ENCODE measurements at regions not wholly inside any gene's neighbourhood (a gene's known extent, or its start where the extent isn't known, plus 50 kb on each side); places are given as distances from the start of the nearest gene placed in this dataset.
"Not testable (repeated sequence)": the region's sequence is repeated elsewhere in the genome, so short reads cannot be mapped to it uniquely, and the experiment has no call there.

DNA sequence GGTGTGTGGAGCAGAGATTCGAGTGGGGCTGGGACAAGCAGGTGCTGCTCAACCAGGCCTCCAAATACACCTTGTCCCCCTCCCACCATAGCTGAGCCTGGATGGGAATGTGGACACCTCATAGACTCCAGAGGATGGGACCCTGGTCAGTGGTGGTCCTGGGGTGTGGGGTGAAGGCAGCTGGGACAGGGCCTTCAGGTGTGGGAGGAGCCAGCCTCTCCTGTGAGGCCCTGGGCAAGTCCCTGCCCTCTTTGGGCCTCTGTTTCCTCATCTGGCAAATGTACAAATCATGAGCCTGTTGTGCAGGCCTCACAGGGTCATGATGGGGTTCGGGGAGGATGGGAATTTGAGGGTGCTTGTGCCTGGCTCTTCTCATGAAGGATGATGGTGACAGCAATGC lies 362.9 kb upstream of the NUPR2 start:
- H3K79me2 ChIP-seq (ENCODE audit: insufficient read depth) = no peaks in the 10 kb centered on the region
- H3K4me2 ChIP-seq (ENCODE audit: unreplicated experiment) = no peak overlapping the region
- no peak overlapping the region for H2AFZ ChIP-seq
- no peak for TF ChIP-seq EZH2 (IDR thresholded peaks at IDR 0.05; ENCODE audit: insufficient read depth, poor library complexity, severe bottlenecking)
- TF ChIP-seq EZH2phosphoT487 (IDR thresholded peaks at IDR 0.05; ENCODE audit: insufficient read depth, low read depth) = no peak
- H3K27ac ChIP-seq = no peak overlapping the region
- no peaks in the 10 kb centered on the region for H3K4me1 ChIP-seq (ENCODE audit: insufficient read depth)
- no peaks in the 10 kb centered on the region for H3K9me3 ChIP-seq (ENCODE audit: low read depth)
- no peak for DNase-seq
- no peaks in the 10 kb centered on the region for H3K27me3 ChIP-seq (replicated peaks; ENCODE audit: insufficient read depth)
- H3K36me3 ChIP-seq (ENCODE audit: low read depth) = no peaks in the 10 kb centered on the region
- H3F3A ChIP-seq (ENCODE audit: insufficient read depth) = no peaks in the 10 kb centered on the region
- no peak overlapping the region for H3K9ac ChIP-seq
- H3K9me2 ChIP-seq (ENCODE audit: insufficient read depth) = no peaks in the 10 kb centered on the region
- in situ Hi-C loops (cut with MboI) = no loop called here
- no peak overlapping the region for H3K4me3 ChIP-seq
- H4K20me1 ChIP-seq (ENCODE audit: insufficient read depth) = no peaks in the 10 kb centered on the region
- WGBS, 2 experiments (ENCODE audit: low coverage in 1 of 2, low lambda C conversion rate in 2 of 2, missing lambda C conversion rate in 2 of 2) = 13 to 18% methylated on average over 2 of the region's 2 CpGs

DNA sequence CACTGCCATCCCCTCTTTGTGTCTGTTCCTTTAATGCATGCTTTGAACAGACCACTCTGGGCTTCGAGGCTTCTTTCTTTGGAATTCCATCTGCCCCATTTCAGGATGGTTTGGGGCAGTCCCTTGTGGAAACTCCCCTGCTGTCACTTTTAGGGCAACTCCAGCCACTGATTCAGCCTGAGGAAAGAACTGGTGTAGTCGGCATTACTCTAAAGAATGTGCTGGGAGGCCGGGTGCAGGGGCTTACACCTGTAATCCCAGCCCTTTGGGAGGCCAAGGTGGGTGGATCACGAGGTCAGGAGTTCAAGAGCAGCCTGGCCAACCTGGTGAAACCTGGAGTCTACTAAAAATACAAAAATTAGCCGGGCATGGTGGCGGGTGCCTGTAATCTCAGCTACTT lies 358.1 kb upstream of the NUPR2 start:
- in situ Hi-C loops (cut with MboI) = no loop called here
- H3F3A ChIP-seq (ENCODE audit: insufficient read depth) = no peaks in the 10 kb centered on the region
- no peaks in the 10 kb centered on the region for H3K9me3 ChIP-seq (ENCODE audit: low read depth)
- no peaks in the 10 kb centered on the region for H4K20me1 ChIP-seq (ENCODE audit: insufficient read depth)
- no peaks in the 10 kb centered on the region for H3K79me2 ChIP-seq (ENCODE audit: insufficient read depth)
- no peak overlapping the region for H3K4me2 ChIP-seq (ENCODE audit: unreplicated experiment)
- H3K27ac ChIP-seq = no peak overlapping the region
- H3K9me2 ChIP-seq (ENCODE audit: insufficient read depth) = no peaks in the 10 kb centered on the region
- no peak overlapping the region for H3K4me3 ChIP-seq
- no peak overlapping the region for H2AFZ ChIP-seq
- H3K36me3 ChIP-seq (ENCODE audit: low read depth) = no peaks in the 10 kb centered on the region
- H3K4me1 ChIP-seq (ENCODE audit: insufficient read depth) = no peaks in the 10 kb centered on the region
- no peak overlapping the region for H3K9ac ChIP-seq
- H3K27me3 ChIP-seq (replicated peaks; ENCODE audit: insufficient read depth) = no peaks in the 10 kb centered on the region
- 22 to 27% methylated on average over 6 of the region's 6 CpGs for WGBS, 2 experiments (ENCODE audit: low coverage in 1 of 2, low lambda C conversion rate in 2 of 2, missing lambda C conversion rate in 2 of 2)
- no peak for DNase-seq
- TF ChIP-seq EZH2 (IDR thresholded peaks at IDR 0.05; ENCODE audit: insufficient read depth, poor library complexity, severe bottlenecking) (no peak), EZH2phosphoT487 (IDR thresholded peaks at IDR 0.05; ENCODE audit: insufficient read depth, low read depth) (no peak)

DNA sequence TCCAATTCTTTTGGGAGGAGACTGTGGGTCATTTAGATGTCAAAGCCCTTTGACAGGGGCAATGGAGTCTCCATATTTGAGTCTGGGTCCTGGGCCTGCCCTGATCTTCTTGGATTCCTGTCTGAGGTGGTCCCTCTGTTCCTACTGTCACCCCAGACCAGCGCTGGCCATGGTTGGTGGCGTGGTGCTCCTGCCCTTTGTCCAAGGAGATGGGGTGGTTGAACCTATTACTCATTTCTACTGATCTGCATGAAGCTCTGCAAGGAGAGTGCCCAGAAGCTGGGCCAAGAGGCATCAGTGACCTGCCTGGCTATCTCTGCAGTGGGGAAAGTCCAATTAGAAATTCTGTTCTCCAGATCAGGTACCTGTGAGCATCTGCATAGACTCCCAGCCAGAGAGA lies 355.6 kb upstream of the NUPR2 start:
- Histone ChIP-seq H3K27ac (no peak overlapping the region), H3K4me2 (ENCODE audit: unreplicated experiment) (no peak overlapping the region), H3F3A (ENCODE audit: insufficient read depth) (peaks cover 10% of the 10 kb centered on the region), H3K79me2 (ENCODE audit: insufficient read depth) (no peaks in the 10 kb centered on the region), H3K9me2 (ENCODE audit: insufficient read depth) (no peaks in the 10 kb centered on the region), H3K9me3 (ENCODE audit: low read depth) (no peaks in the 10 kb centered on the region), H3K4me1 (ENCODE audit: insufficient read depth) (no peaks in the 10 kb centered on the region), H3K36me3 (ENCODE audit: low read depth) (no peaks in the 10 kb centered on the region), H3K4me3 (no peak overlapping the region), H2AFZ (no peak overlapping the region), H3K27me3 (replicated peaks; ENCODE audit: insufficient read depth) (no peaks in the 10 kb centered on the region), H4K20me1 (ENCODE audit: insufficient read depth) (no peaks in the 10 kb centered on the region), H3K9ac (no peak overlapping the region)
- TF ChIP-seq EZH2 (IDR thresholded peaks at IDR 0.05; ENCODE audit: insufficient read depth, poor library complexity, severe bottlenecking) = no peak
- no peak for TF ChIP-seq EZH2phosphoT487 (IDR thresholded peaks at IDR 0.05; ENCODE audit: insufficient read depth, low read depth)
- in situ Hi-C loops (cut with MboI) = no loop called here
- 0 to 4% methylated on average over 2 of the region's 2 CpGs for WGBS, 2 experiments (ENCODE audit: low coverage in 1 of 2, low lambda C conversion rate in 2 of 2, missing lambda C conversion rate in 2 of 2)
- no peak for DNase-seq

DNA sequence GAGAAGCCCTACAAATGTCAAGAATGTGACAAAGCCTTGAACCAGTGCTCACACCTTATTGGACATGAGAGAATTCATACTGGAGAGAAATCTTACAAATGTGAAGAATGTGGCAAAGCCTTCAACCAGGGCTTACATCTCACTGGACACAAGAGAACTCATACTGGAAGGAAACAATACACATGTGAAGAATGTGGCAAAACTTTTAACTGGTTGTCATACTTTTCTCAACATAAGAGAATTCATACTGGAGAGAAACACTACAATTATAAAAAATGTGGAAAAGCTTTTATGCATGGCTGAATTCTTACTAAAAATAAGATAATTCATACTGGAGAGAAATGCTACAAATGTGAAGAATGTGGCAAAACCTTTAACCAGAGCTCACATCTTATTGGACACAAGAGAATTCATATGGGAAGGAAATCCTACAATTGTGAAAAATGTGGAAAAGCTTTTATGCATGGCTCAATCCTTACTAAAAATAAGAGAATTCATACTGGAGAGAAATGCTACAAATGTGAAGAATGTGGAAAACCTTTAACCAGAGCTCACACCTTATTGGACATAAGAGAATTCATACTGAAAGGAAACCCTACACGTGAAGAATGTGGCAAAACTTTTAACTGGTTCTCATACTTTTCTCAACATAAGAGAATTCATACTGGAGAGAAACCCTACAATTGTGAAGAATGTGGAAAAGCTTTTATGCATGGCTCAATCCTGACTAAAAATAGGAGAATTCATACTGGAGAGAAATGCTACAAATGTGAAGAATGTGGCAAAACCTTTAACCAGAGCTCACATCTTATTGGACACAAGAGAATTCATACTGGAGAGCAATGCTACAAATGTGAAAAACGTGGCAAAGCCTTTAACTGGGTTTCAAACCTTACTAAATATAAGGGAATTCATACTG lies 350.6 kb upstream of the NUPR2 start:
- H4K20me1 ChIP-seq (ENCODE audit: insufficient read depth); H3K36me3 ChIP-seq (ENCODE audit: low read depth); H3K27ac ChIP-seq; H3K4me2 ChIP-seq (ENCODE audit: unreplicated experiment); H3K4me1 ChIP-seq (ENCODE audit: insufficient read depth); DNase-seq; H3K4me3 ChIP-seq; H3K27me3 ChIP-seq (replicated peaks; ENCODE audit: insufficient read depth); H3K9me2 ChIP-seq (ENCODE audit: insufficient read depth); H3K79me2 ChIP-seq (ENCODE audit: insufficient read depth); H3K9ac ChIP-seq; H2AFZ ChIP-seq; in situ Hi-C loops (cut with MboI): not testable (repeated sequence)
- Histone ChIP-seq H3K9me3 (ENCODE audit: low read depth) (peaks cover 25% of the 10 kb centered on the region), H3F3A (ENCODE audit: insufficient read depth) (peaks cover 20% of the 10 kb centered on the region)
- WGBS, 2 experiments (ENCODE audit: low coverage in 1 of 2, low lambda C conversion rate in 2 of 2, missing lambda C conversion rate in 2 of 2) = 0 to 9% methylated on average over 2 of the region's 2 CpGs

DNA sequence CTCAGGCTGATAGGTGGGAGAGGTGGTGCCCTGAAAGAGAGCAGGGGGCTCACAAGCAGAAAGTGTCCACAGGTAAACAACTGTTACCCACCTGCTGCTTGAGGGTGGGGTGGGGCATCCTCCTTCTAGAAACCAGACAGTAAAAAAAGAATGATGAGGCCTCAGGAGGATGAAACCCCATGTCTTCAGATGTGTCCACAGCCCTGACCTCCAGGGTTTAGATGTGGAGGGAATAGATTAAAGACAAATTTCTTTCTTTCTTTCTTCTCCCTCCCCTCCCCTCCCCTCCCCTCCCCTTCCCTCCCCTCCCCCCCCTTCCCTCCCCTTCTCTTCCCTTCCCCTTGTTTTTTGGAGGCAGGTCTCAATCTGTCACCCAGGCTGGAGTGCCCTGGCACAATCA lies 333.5 kb upstream of the NUPR2 start:
- no peaks in the 10 kb centered on the region for H3K9me2 ChIP-seq (ENCODE audit: insufficient read depth)
- H2AFZ ChIP-seq = no peak overlapping the region
- in situ Hi-C loops (cut with MboI) = no loop called here
- no peaks in the 10 kb centered on the region for H3K36me3 ChIP-seq (ENCODE audit: low read depth)
- H4K20me1 ChIP-seq (ENCODE audit: insufficient read depth) = no peaks in the 10 kb centered on the region
- H3K9ac ChIP-seq = no peak overlapping the region
- H3K4me2 ChIP-seq (ENCODE audit: unreplicated experiment) = no peak overlapping the region
- no peak overlapping the region for H3K4me3 ChIP-seq
- no peaks in the 10 kb centered on the region for H3K4me1 ChIP-seq (ENCODE audit: insufficient read depth)
- TF ChIP-seq EZH2 (IDR thresholded peaks at IDR 0.05; ENCODE audit: insufficient read depth, poor library complexity, severe bottlenecking) (no peak), EZH2phosphoT487 (IDR thresholded peaks at IDR 0.05; ENCODE audit: insufficient read depth, low read depth) (no peak)
- no peaks in the 10 kb centered on the region for H3F3A ChIP-seq (ENCODE audit: insufficient read depth)
- DNase-seq = no peak
- no peaks in the 10 kb centered on the region for H3K79me2 ChIP-seq (ENCODE audit: insufficient read depth)
- H3K9me3 ChIP-seq (ENCODE audit: low read depth) = no peaks in the 10 kb centered on the region
- H3K27me3 ChIP-seq (replicated peaks; ENCODE audit: insufficient read depth) = no peaks in the 10 kb centered on the region
- H3K27ac ChIP-seq = no peak overlapping the region

All from GM23248 (cell line).